Fibroblast of villous mesenchyme (primary cell): ENCODE measurements at regions not wholly inside any gene's neighbourhood (a gene's known extent, or its start where the extent isn't known, plus 50 kb on each side); places are given as distances from the start of the nearest gene placed in this dataset.
A peak's percentile ranks its signal among the peaks of the same experiment; 100 is the strongest.

Source experiments
- DNase-seq: peaks from one replicate; pipeline ENCODE4 v3.0.0-alpha.2; 2010; ENCODE audit warnings: low read depth
- H3K4me3 ChIP-seq: 2 replicates; pipeline ENCODE4 v1.5.1; 2011; ENCODE audit warnings: low read depth, mild to moderate bottlenecking, low read length
- CTCF ChIP-seq: IDR thresholded peaks from 2 replicates; pipeline ENCODE4 v1.5.1; 2012; ENCODE audit warnings: low read depth, mild to moderate bottlenecking, low read length; ENCODE audit not compliant: insufficient read depth

GRCh38 chr6:132204591-132204990 is 196.7 kb downstream of the MOXD1 start:
- H3K4me3 ChIP-seq, result no peak overlapping the region
- peak; percentile 55 for DNase-seq
- TF ChIP-seq CTCF, result no peak

- no peak overlapping the region for H3K4me3 ChIP-seq
- DNase-seq, result peak; percentile 97
- TF ChIP-seq CTCF, result no peak
Measured at GRCh38 chr6:132202574-132202973, 198.7 kb downstream of the MOXD1 start.

GRCh38 chr6:132199343-132199742 is 201.9 kb downstream of the MOXD1 start:
- no peak overlapping the region for H3K4me3 ChIP-seq
- no peak for TF ChIP-seq CTCF

GRCh38 chr6:132198896-132199295 is 202.4 kb downstream of the MOXD1 start:
- no peak overlapping the region for H3K4me3 ChIP-seq
- no peak for TF ChIP-seq CTCF
- DNase-seq, result peak; percentile 48

More at GRCh38 chr6:132199343-132199742, 201.9 kb downstream of the MOXD1 start:
- DNase-seq, result peak; percentile 59

GRCh38 chr6:132198040-132198439 is 203.2 kb downstream of the MOXD1 start:
- no peak for DNase-seq
- H3K4me3 ChIP-seq, result no peak overlapping the region
- no peak for TF ChIP-seq CTCF

GRCh38 chr6:132194529-132194928 is 206.7 kb downstream of the MOXD1 start:
- DNase-seq, result no peak
- no peak for TF ChIP-seq CTCF
- no peak overlapping the region for H3K4me3 ChIP-seq

GRCh38 chr6:132192631-132193030 is 208.6 kb downstream of the MOXD1 start:
- H3K4me3 ChIP-seq, result no peak overlapping the region
- DNase-seq, result no peak
- TF ChIP-seq CTCF, result no peak
